ENCODE measurements at regions not wholly inside any gene's neighbourhood (a gene's known extent, or its start where the extent isn't known, plus 50 kb on each side); places are given as distances from the start of the nearest gene placed in this dataset.

DNA sequence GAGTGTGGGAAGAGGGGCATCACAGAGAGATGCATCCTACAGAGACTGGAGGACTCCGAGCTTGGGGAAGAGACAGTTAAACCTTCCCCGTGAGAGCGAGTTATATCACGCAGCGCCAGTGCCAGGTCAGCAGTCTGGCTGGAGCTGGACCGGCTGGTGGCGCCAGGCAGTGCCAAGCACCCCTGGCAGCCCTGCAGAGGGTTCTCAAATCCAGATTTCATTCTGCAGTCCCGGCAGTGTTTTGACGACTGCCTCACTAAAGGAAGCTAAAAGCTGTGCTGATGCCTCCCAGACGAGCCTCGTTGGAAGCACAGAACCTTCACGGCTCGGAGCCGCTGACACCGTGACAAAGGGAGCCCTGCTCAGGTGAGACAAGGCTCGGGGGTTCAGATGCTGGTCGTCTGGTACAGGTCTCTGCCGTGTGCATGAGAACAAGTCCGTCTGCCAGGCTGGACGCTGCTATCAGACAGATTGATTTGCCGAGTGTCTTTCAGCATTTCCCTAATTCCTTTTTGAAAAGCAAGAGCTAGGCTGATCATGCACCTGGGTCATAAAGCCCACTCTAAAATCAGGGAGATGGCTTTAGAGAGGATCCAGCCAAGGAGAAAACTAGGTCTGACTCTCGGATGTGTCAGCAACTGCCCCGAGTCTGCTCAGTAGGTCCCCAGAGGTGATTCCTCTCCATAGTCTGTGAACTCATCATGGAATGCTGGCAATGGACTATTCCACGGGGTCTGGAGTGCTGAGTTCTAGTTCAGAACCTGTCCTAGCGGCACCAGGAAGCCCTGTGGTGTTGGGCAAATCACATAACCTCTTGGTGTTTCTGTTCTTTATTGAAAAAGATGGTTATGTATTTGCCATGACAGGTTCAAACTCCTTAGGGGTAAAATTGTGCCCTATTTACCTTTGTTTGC lies 240.6 kb downstream of the SOX11 start:
- TF ChIP-seq Cebpa-rat (IDR thresholded peaks at IDR 0.05), result no peak
- no peaks in the 10 kb centered on the region for H3K4me1 ChIP-seq

DNA sequence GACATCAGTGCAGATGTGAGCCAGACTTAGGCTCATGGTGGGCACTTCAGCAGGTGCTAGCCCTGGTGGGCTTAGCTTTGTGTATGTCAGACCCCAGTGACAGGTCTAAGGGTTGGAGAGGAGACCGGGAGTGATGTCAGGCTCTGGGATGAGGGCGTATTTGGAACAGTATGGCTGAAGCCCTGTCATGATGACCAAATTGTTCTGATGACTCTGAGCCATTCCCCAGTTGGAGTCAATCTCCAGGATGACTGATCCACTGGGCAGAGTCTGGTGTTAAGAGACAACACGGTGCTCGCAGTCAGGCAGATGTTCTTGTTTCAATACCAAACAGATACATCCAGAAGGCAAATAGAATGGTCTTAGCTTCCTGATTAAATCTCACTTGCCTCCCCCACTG lies 241.5 kb downstream of the SOX11 start:
- Histone ChIP-seq H3K36me3 (no peaks in the 10 kb centered on the region), H3K27ac (no peak overlapping the region), H3K4me2 (no peak overlapping the region), H4K20me1 (no peaks in the 10 kb centered on the region), H3K9me3 (peaks cover 3% of the 10 kb centered on the region; the same call in 1 of the 2 replicates), H3K9ac (no peak overlapping the region), H3K4me3 (no peak overlapping the region), H3K4me1 (no peaks in the 10 kb centered on the region), H3K27me3 (no peaks in the 10 kb centered on the region)
- TF ChIP-seq Cebpa-rat (IDR thresholded peaks at IDR 0.05), result no peak

More for the DNA sequence above, 240.6 kb downstream of the SOX11 start:
- H3K36me3 ChIP-seq, result no peaks in the 10 kb centered on the region
- H4K20me1 ChIP-seq, result no peaks in the 10 kb centered on the region
- H3K27ac ChIP-seq, result no peak overlapping the region
- H3K4me3 ChIP-seq, result no peak overlapping the region
- no peak overlapping the region for H3K9ac ChIP-seq
- H3K9me3 ChIP-seq, result peaks cover 3% of the 10 kb centered on the region; the same call in 1 of the 2 replicates
- no peaks in the 10 kb centered on the region for H3K27me3 ChIP-seq
- no peak overlapping the region for H3K4me2 ChIP-seq

GRCh38 chr2:5937321-5937720 lies 245.1 kb downstream of the SOX11 start:
- Histone ChIP-seq H3K4me1 (peaks cover 9% of the 10 kb centered on the region), H3K27ac (no peak overlapping the region), H4K20me1 (no peaks in the 10 kb centered on the region), H3K27me3 (no peaks in the 10 kb centered on the region), H3K9me3 (peaks cover 3% of the 10 kb centered on the region; the same call in 1 of the 2 replicates), H3K36me3 (no peaks in the 10 kb centered on the region), H3K9ac (no peak overlapping the region), H3K4me2 (no peak overlapping the region), H3K4me3 (no peak overlapping the region)
- no peak for TF ChIP-seq Cebpa-rat (IDR thresholded peaks at IDR 0.05)

DNA sequence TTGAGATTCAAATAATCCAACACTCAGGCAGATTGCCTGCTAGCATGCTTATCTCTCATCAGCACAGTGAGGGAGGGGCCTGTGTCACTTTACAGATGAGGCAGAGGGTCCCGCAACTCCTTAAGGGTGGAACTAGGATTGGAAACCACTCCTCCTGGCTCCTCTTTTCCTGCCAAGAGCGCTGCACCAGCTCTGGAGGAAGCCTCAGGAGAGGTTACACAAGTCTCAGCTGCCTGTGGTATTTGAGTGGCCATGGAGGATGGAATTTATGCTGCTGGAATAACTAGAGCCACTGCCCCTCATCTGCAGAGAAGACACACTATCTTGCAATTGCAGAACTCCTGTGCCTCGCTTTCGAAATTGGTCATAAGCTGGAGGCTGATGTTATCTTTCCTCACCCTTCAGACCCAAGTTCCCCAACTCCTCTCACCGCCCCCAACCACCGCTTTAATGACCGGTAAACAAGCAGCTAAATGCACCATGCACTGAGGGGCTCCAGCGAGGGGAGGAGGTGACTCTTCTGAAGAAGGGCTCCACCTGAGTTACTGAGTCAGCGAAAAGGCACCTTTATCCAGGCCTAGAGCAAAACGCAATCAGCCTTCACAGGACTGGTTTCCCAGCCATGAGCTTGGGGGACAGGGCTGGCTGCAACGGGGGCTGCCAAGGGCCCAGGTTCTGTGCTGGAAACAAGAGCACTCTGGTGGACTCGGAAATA lies 245.8 kb downstream of the SOX11 start:
- Histone ChIP-seq H3K27me3 (no peaks in the 10 kb centered on the region), H3K4me1 (peaks cover 16% of the 10 kb centered on the region), H3K9me3 (peaks cover 3% of the 10 kb centered on the region; the same call in 1 of the 2 replicates), H3K4me2 (no peak overlapping the region), H3K4me3 (no peak overlapping the region), H3K27ac (no peak overlapping the region), H3K36me3 (no peaks in the 10 kb centered on the region), H3K9ac (no peak overlapping the region), H4K20me1 (no peaks in the 10 kb centered on the region)
- TF ChIP-seq Cebpa-rat (IDR thresholded peaks at IDR 0.05), result no peak

DNA sequence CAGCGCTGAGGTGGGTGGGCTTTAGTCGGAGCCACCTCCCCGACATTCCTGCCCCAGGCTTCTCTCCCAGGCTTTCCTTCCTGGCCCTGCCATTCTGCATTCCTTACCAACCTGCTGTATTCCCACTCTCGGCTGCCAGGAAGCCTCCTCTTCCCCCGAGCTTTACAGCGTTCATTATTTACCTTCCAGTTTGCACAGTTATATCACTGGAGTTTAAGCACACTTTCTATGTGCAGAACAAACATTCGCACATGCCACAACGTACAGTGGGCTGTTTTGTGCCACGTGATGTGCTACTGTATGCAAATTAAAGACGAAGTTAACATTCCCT lies 246.3 kb downstream of the SOX11 start:
- no peaks in the 10 kb centered on the region for H3K36me3 ChIP-seq
- no peak overlapping the region for H3K9ac ChIP-seq
- no peak overlapping the region for H3K4me2 ChIP-seq
- TF ChIP-seq Cebpa-rat (IDR thresholded peaks at IDR 0.05), result no peak
- H3K27me3 ChIP-seq, result no peaks in the 10 kb centered on the region
- no peaks in the 10 kb centered on the region for H4K20me1 ChIP-seq
- H3K4me3 ChIP-seq, result no peak overlapping the region
- H3K27ac ChIP-seq, result no peak overlapping the region
- H3K9me3 ChIP-seq, result peaks cover 3% of the 10 kb centered on the region; the same call in 1 of the 2 replicates
- peaks cover 17% of the 10 kb centered on the region for H3K4me1 ChIP-seq

GRCh38 chr2:5939553-5939952 lies 247.4 kb downstream of the SOX11 start:
- H3K27me3 ChIP-seq, result no peaks in the 10 kb centered on the region
- H3K4me3 ChIP-seq, result no peak overlapping the region
- TF ChIP-seq Cebpa-rat (IDR thresholded peaks at IDR 0.05), result no peak
- no peak overlapping the region for H3K27ac ChIP-seq
- no peaks in the 10 kb centered on the region for H4K20me1 ChIP-seq
- no peaks in the 10 kb centered on the region for H3K36me3 ChIP-seq
- no peak overlapping the region for H3K4me2 ChIP-seq
- H3K9me3 ChIP-seq, result peaks cover 3% of the 10 kb centered on the region; the same call in 1 of the 2 replicates
- peaks cover 17% of the 10 kb centered on the region for H3K4me1 ChIP-seq
- H3K9ac ChIP-seq, result no peak overlapping the region

DNA sequence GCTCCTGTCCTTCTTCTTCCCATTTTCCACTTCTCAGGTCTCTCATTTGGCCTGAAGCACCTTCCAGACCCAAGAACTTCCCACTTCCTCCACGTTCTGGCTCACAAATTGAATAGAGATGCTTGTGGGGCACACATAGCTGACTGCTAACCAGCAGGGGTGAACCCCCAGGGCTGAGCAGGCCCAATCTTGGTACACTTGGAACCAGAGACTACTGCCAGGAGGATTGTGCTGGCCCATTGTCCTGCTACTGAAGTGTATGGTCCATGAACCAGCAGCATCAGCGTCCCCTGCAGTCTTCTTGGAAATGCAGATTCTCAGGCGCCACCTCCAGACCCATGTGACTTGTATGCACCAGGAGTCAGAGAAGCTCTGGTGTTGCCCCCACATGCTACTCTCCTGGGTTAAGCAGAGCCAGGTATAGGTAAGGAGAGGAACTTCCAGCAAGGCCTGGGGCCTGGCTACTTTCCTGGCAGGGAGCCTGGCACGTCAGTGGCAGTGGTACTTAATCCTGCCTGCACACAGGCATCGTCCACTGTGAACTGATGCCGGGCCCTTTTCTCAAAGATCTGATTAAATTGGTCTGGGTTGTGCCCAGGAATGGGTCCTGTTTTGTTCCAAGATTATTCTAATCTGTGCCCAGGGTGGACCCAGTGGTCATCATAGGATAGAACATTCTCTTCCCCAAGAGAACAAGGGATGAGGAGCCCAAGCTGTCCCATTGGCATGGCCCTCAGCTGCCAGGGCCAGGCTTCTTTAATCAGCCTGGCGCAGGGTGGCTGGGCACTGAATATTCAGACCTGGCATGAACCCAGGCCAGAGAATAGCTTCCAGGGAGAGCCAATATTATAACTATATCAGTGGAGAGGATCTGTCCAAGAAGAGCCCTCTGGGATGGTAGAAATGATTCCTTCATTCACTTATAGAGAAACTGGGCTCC lies 248.7 kb downstream of the SOX11 start:
- Histone ChIP-seq H3K9ac (no peak overlapping the region), H3K4me3 (no peak overlapping the region), H3K36me3 (no peaks in the 10 kb centered on the region), H4K20me1 (no peaks in the 10 kb centered on the region), H3K4me1 (peaks cover 17% of the 10 kb centered on the region), H3K4me2 (no peak overlapping the region), H3K9me3 (no peaks in the 10 kb centered on the region), H3K27ac (no peak overlapping the region), H3K27me3 (no peaks in the 10 kb centered on the region)
- TF ChIP-seq Cebpa-rat (IDR thresholded peaks at IDR 0.05), result no peak

- H3K4me1 ChIP-seq, result peaks cover 17% of the 10 kb centered on the region
- no peaks in the 10 kb centered on the region for H3K27me3 ChIP-seq
- peak overlapping the region; percentile 61 for H3K4me2 ChIP-seq
- H3K9ac ChIP-seq, result no peak overlapping the region
- H3K9me3 ChIP-seq, result no peaks in the 10 kb centered on the region
- no peaks in the 10 kb centered on the region for H4K20me1 ChIP-seq
- TF ChIP-seq Cebpa-rat (IDR thresholded peaks at IDR 0.05), result no peak
- no peak overlapping the region for H3K4me3 ChIP-seq
- no peak overlapping the region for H3K27ac ChIP-seq
- H3K36me3 ChIP-seq, result no peaks in the 10 kb centered on the region
These were observed 250.0 kb downstream of the SOX11 start for GRCh38 chr2:5942204-5942603.

DNA sequence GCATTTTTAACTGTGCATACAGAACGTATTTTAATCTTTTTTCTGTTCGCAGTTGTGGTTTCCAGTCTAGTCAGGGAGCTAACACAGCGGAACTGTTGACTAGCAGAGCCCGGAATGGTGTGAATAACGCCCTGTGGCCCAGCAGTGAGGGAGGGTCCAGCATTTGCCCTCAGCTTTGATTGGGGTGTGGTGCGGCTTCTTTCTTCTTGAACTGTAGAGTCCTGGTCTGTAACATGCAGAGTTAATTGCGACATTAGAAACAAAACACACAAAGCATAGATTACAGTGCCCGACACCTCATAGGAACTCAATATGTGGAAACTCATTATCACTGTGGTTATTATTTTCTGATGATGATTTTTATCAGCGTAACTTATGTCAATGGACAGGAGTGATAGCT lies 253.6 kb downstream of the SOX11 start:
- Histone ChIP-seq H3K27me3 (no peaks in the 10 kb centered on the region), H3K4me1 (peaks cover 17% of the 10 kb centered on the region), H3K4me2 (no peak overlapping the region), H3K4me3 (no peak overlapping the region), H4K20me1 (no peaks in the 10 kb centered on the region), H3K36me3 (no peaks in the 10 kb centered on the region), H3K27ac (no peak overlapping the region), H3K9me3 (no peaks in the 10 kb centered on the region), H3K9ac (no peak overlapping the region)
- no peak for TF ChIP-seq Cebpa-rat (IDR thresholded peaks at IDR 0.05)

Data from BLaER1 (cell line).